ENCODE measurements at regions not wholly inside any gene's neighbourhood (a gene's known extent, or its start where the extent isn't known, plus 50 kb on each side); places are given as distances from the start of the nearest gene placed in this dataset.
A peak's percentile ranks its signal among the peaks of the same experiment; 100 is the strongest.
"Not testable (repeated sequence)": the region's sequence is repeated elsewhere in the genome, so short reads cannot be mapped to it uniquely, and the experiment has no call there.

GRCh38 chr15:31221936-31222515 is 104.6 kb upstream of the KLF13 start:
- no peak for DNase-seq

DNA sequence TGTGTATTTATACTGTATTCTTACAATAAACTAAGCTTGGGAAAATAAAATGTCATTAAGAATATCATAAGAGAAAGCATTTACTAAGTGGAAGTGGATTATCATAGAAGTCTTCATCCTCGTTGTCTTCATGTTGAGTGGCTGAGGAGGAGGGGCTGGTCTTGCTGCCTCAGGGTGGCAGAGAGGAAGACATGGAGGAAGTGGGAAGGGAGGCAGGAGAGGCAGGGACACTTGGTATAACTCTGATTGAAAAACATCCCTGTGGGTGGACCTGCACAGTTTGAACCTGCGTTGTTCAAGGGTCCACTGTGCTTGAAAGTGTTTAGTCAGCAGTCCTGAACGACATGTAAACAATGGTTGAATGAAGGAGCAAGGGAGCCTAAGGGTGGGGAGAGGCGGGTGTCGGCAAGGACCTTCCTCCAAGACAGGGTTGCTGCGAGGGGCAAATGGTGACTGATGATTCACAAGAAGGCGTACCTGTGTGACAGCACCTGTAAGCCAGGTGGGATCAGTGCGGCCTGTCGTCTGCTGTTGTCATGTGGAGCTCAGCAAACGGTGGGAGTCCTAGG is 103.8 kb upstream of the KLF13 start:
- DNase-seq = peak; percentile 47

DNA sequence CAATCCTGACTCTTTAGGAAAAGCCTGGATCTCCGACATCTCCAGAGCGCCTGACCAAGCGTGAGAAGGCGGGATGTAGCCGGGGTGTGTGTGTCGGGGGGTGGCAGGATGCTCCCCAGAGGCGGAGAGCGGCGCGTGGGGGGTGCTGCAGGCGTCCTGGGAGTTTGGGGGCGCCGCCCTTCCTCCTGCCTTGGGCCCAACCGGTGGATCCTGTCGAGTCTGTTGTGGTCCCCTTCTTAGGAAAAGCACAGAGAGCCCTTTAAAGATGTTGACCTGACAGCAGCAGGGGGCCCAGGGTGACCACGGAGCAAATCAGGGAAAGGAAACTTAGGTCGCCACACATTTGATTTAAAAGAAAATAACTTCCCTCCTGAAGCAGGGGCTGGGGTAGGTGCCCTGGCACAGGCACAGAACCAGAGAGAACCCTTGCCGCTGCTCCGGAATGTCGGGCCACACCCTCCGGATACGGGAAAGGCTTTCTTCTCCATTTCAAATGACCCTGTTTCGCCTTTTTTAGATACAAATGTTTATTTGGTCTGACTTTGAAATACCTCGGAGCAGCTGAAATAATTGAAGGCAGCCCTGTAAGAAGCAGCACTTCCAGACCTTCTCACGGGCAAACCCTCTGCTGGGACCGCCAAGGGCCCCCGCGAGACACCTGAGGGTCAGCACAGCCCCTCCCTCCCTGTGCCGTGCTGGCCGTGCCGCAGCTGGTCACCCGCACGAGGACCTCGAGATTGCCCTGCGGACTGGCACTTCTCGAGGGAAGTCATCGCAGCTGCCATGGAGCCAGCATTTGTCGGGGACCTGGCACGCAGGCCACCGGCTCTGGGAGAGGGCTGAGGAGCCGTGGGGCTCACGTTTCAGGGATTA is 102.9 kb upstream of the KLF13 start:
- no peak for DNase-seq

DNA sequence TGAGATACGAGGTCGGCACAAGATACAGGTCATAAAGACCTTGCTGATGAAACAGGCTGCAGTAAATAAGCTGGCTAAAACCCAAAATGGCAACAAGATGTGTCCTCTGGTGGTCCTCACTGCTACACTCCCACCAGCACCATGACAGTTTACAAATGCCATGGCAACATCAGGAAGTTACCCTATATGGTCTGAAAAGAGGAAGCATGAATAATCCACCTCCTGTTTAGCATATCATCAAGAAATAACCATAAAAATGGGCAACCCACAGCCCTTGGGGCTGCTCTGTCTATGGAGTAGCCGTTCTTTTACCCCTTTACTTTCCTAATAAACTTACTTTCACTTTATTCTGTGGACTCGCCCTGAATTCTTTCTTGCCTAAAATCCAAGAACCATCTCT is 102.0 kb upstream of the KLF13 start:
- not testable (repeated sequence) for DNase-seq

- no peak for DNase-seq
Measured at GRCh38 chr15:31225356-31225955, 101.2 kb upstream of the KLF13 start.

DNA sequence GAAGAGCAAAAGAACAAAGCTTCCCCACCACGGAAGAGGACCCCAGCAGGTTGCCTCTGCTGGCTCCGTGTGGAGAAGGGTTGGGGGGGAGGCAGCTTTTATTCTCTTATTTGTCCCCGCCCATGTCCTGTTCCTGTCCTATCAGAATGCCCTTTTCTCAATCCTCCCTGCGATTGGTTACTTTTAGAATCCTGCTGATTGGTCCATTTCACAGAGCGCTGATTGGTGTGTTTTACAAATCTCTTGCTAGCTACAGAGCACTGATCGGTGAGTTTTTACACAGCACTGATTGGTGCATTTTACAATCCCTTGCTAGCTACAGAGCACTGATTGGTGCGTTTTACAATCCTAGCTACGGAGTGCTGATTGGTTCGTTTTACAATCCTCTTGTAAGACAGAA is 100.6 kb upstream of the KLF13 start:
- no peak for DNase-seq

- DNase-seq = no peak
Measured at GRCh38 chr15:31227235-31227634, 99.4 kb upstream of the KLF13 start.

DNA sequence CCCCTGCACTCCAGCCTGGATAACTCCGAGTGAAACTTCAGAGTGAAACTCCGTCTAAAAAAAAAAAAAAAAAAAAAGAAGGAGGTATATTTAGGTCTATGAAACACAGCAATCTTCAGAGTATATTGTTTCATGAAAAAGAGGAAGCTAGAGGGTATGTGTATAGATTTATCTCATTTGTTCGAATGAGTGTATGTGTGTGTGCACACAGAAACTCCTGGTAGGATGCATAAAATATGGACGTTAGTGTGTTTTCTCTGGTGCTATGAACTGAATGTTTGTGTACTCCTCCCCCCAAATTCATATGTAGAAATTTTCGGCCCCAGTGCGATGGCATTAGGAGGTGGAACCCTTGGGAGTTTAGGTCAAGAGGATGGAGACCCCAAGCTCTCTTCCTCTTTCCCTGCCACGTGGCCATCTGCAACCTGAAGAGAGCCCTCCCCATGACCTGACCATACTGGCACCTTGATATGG is 98.6 kb upstream of the KLF13 start:
- DNase-seq = no peak

DNA sequence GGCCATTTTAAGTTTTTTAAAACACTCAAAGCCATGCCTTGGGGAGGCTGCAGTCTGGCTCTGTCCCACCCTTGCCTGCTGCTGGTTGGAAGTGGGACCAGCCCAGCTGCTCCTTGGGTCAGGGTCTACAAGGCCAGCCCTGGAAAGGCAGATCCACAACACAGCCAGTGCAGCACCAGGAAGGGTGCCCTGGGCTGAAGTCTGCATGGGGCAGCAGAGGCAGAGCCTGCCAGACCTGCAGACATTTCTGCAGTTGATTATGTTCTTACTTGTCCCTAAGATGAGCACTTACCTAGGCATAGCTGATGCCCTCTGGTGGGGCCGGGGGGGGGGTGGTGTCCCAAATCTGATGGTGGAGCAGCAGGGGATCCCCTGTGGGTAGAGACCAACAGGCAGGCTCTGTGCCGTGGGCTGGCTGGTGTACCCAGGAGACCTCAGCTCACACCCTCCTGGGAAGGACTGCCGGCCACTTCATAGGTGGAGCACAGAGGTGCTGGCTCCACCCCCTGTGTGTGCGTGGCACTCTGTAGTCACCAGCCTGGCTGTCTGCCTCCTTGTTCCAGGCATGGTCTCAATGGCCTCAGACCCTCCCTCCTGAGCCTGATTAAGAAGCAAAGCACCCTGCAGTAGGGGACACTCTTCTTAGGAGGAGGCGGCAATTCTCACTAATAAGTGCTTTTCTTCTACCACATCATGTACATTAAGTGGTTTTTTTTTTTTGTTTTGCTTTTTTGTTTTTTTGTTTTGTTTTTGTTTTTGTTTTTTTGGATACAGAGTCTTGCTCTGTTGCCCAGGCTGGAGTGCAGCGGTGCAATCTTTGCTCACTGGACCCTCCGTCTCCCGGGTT is 97.4 kb upstream of the KLF13 start:
- DNase-seq = no peak

DNA sequence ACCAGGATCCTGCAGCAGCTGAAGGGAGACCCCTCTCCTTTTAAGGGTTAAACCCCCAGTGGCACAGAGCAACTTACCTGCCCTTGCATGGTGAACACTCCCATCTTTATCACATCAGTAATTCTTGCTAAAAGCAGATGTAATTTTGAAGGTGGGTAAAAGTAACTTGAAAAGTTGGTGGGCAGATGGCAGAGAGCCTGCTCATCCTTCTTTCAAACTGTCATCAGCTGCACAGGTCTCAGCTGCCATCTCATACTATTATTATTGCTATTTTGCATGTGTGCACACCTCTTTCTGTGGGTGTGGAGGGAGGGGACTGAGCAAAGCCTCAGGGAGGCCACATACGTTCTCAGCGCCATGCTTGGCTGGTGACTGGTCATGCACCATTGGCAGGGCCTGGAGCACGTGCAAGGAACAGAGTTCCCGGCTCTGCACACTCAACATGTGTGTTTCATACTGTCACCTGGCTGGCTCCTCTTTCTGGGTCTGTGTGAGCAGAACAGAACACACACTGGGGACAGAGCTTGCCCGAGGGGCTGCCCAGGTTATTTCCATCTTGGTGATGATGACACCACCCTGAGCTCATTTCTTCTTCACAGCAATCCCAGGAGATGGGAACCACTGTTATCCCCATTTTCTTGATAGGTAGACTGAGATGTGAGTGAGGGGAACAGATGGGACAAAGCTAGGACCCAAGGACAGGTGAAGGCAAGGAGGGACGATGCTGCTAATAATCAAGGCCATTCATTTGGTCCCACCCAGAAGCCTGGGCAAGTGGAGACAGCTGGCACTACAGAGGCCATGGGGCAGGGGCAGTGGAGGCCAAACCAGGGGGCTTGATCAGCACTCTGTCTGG is 95.8 kb upstream of the KLF13 start:
- DNase-seq = no peak

GRCh38 chr15:31234815-31235214 is 91.8 kb upstream of the KLF13 start:
- DNase-seq = no peak

DNA sequence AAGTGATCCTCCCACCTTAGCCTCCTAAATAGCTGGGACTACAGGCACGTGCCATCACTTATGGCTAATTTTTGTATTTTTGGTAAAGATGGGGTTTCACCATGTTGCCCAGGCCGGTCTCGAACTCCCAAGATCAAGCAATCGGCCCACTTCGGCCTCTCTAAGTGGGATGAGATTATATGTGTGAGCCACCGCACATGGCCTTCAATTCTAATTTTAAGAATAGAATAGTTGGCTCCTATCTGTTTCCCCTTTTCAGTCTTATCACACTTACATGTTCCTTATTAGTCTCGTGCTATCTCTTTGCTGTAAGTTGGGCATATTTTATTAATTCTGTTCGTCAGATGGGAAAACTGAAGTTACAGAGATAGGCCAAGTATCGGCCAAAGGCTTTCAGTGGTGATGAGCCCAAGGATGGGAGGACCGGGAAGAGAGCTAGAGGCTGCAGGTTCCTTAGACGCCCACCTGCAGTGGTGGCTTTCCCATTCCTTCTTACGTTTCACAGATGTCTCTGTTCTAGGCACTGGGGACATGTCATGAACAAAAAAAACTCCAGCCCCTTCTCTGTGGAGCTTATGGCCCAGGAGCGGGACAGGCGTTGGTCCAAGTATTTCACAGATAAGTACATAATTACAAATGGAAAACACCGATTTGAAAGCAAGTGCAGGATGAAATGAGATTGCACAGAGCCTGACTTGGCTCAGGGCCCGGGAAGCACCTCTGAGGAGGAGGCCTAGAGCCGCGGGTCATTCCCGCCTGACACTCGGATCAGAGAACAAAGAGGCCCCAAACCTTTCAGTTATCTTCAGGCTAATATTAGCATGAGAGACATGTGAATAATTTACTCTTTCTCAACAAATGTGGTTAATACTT is 91.1 kb upstream of the KLF13 start:
- DNase-seq = peak; percentile 53

- DNase-seq = peak; percentile 17
Measured at GRCh38 chr15:31236184-31237042, 90.2 kb upstream of the KLF13 start.

DNA sequence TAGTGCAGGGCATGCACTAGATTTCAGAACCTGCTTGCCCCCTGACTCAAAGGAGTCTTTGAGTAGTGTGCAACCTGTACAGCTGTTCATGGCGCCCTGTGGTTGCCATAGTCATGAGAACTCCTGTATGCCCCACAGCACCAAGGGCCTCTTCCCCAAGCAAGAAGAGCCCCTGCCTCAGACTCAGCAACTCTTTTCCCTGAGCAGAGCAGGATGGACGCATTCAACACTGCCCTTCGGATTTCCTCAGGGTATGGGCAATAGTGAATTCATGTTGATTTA is 89.7 kb upstream of the KLF13 start:
- DNase-seq = no peak

GRCh38 chr15:31238906-31239305 is 87.7 kb upstream of the KLF13 start:
- DNase-seq = no peak

DNA sequence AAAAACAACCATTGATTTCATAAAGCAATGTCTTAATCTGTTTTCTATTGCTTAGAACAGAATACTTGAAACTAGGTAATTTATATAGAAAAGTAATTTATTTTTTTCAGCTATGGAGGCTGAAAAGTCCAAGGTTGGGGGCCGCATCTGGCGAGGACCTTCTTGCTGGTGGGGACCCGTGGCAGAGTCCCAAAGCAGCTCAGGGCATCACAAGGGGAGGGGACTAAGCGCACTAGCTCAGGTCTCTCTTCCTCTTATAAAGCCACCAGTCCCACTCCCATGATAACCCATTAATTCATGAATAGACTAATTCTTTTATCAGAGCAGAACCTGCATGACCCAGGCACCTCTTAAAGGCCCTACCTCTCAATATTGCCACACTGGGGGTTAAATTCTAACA is 87.2 kb upstream of the KLF13 start:
- no peak for DNase-seq

- no peak for DNase-seq
Measured at GRCh38 chr15:31241888-31242522, 84.6 kb upstream of the KLF13 start.

DNA sequence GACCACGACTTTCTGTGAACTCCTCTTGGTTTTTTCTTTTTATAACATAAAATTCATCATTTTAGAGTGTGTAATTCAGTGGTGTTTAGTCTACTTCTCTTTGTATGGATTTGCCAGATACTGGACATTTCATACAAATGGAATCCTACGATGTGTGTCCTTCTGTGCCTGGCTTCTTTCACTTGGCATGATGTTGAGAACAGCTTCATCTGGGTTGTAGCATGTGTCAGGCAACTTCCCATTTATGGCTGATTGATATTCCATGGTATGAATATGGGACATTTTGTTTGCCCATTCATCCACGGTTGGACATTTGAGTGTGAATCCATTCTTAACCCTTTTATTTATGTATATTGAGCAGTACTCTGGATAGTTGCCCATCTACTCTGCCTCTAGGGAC is 82.7 kb upstream of the KLF13 start:
- no peak for DNase-seq

GRCh38 chr15:31245135-31245689 is 81.4 kb upstream of the KLF13 start:
- no peak for DNase-seq
